ENCODE measurements at regions not wholly inside any gene's neighbourhood (a gene's known extent, or its start where the extent isn't known, plus 50 kb on each side); places are given as distances from the start of the nearest gene placed in this dataset.
"Not testable (repeated sequence)": the region's sequence is repeated elsewhere in the genome, so short reads cannot be mapped to it uniquely, and the experiment has no call there.

DNA sequence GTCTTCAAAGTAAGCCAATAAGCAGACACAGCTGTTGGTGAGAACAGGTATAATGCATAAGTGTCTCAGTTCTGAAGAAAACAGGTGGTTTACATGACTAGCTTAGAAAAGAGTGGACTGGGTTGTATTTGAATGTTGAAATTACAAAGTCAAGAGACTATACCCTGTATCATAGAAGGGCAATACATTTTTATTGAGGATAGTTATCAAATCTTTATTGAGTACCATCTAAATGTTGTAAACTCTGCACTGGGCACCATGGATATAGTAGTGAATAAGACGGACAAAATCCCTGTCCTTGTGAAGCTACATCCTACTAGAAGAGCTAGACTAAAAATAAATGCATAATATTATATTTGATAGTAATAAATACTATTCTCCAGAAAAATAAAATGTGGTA, 88.5 kb upstream of the CDC42EP3 start:
- not testable (repeated sequence) for H3K27me3 ChIP-seq (ENCODE audit: insufficient read depth, low read length); DNase-seq (ENCODE audit: insufficient read length, low spot score, missing footprints); H3K9me3 ChIP-seq (ENCODE audit: low read depth, low read length); H3K4me3 ChIP-seq (ENCODE audit: insufficient read depth, low read length); H3K4me2 ChIP-seq (ENCODE audit: insufficient read depth, low read length); H3K36me3 ChIP-seq (ENCODE audit: insufficient read depth, low read length); H2AFZ ChIP-seq (ENCODE audit: low read length); H3K27ac ChIP-seq (ENCODE audit: low read depth, low read length); H3K79me2 ChIP-seq (ENCODE audit: insufficient read depth, low read length); H4K20me1 ChIP-seq (ENCODE audit: insufficient read depth, low read length)
- peaks cover 18% of the 10 kb centered on the region for H3K4me1 ChIP-seq (ENCODE audit: insufficient read depth, low read length)

DNA sequence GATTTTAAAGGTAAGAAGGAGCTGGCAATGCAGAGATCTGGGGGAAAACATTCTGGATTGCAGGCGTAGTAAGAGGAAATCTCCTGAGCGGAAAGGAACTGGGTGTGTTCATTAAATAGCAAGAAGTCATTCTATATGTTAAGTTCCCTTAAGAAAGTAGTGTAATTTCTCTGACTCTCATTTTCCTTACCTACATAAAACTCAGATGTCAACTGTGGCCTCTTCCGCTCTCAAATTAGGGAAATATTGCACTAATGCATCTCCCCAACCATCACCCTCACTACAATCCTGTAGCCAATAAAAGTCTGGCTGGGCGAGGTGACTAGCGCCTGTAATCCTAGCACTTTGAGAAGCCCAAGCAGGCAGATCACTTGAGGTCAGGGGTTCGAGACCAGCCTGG, 89.0 kb upstream of the CDC42EP3 start:
- no peaks in the 10 kb centered on the region for H3K9me3 ChIP-seq (ENCODE audit: low read depth, low read length)
- H3K4me1 ChIP-seq (ENCODE audit: insufficient read depth, low read length): peaks cover 21% of the 10 kb centered on the region
- no peak overlapping the region for H3K4me3 ChIP-seq (ENCODE audit: insufficient read depth, low read length)
- H3K4me2 ChIP-seq (ENCODE audit: insufficient read depth, low read length): no peak overlapping the region
- no peaks in the 10 kb centered on the region for H3K27me3 ChIP-seq (ENCODE audit: insufficient read depth, low read length)
- TF ChIP-seq, protein P1, sequence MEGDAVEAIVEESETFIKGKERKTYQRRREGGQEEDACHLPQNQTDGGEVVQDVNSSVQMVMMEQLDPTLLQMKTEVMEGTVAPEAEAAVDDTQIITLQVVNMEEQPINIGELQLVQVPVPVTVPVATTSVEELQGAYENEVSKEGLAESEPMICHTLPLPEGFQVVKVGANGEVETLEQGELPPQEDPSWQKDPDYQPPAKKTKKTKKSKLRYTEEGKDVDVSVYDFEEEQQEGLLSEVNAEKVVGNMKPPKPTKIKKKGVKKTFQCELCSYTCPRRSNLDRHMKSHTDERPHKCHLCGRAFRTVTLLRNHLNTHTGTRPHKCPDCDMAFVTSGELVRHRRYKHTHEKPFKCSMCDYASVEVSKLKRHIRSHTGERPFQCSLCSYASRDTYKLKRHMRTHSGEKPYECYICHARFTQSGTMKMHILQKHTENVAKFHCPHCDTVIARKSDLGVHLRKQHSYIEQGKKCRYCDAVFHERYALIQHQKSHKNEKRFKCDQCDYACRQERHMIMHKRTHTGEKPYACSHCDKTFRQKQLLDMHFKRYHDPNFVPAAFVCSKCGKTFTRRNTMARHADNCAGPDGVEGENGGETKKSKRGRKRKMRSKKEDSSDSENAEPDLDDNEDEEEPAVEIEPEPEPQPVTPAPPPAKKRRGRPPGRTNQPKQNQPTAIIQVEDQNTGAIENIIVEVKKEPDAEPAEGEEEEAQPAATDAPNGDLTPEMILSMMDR (IDR thresholded peaks at IDR 0.05; ENCODE audit: extremely low read depth, low read depth, low read length): no peak
- H2AFZ ChIP-seq (ENCODE audit: low read length): no peak overlapping the region
- DNase-seq (ENCODE audit: insufficient read length, low spot score, missing footprints): no peak
- no peaks in the 10 kb centered on the region for H3K79me2 ChIP-seq (ENCODE audit: insufficient read depth, low read length)
- no peak overlapping the region for H3K27ac ChIP-seq (ENCODE audit: low read depth, low read length)
- no peaks in the 10 kb centered on the region for H4K20me1 ChIP-seq (ENCODE audit: insufficient read depth, low read length)
- H3K36me3 ChIP-seq (ENCODE audit: insufficient read depth, low read length): no peaks in the 10 kb centered on the region

DNA sequence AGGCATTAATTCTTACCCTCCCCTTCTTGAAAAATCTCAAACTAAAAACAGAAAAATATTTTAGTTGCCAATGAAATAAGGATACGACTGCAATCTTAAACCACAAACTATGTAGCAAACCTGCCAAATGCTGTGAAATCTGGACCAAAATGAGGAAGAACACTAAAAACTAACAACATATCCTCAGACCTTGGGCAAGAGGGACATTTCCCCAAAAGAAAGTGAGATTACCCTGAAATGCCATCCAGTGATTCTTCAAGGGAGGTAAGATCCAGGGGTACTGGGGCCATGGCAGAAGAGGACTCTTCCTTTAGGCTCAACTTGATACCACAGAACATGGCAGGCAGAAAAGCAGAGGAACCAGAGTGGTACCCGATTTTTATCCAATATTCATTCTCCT, 90.8 kb upstream of the CDC42EP3 start:
- Histone ChIP-seq H3K4me1 (ENCODE audit: insufficient read depth, low read length) (peaks cover 35% of the 10 kb centered on the region), H3K4me2 (ENCODE audit: insufficient read depth, low read length) (peak overlapping the region; percentile 51)
- H4K20me1 ChIP-seq (ENCODE audit: insufficient read depth, low read length); H3K27ac ChIP-seq (ENCODE audit: low read depth, low read length); H3K36me3 ChIP-seq (ENCODE audit: insufficient read depth, low read length); H3K9me3 ChIP-seq (ENCODE audit: low read depth, low read length); H3K4me3 ChIP-seq (ENCODE audit: insufficient read depth, low read length); H2AFZ ChIP-seq (ENCODE audit: low read length); DNase-seq (ENCODE audit: insufficient read length, low spot score, missing footprints); H3K79me2 ChIP-seq (ENCODE audit: insufficient read depth, low read length); H3K27me3 ChIP-seq (ENCODE audit: insufficient read depth, low read length): not testable (repeated sequence)

DNA sequence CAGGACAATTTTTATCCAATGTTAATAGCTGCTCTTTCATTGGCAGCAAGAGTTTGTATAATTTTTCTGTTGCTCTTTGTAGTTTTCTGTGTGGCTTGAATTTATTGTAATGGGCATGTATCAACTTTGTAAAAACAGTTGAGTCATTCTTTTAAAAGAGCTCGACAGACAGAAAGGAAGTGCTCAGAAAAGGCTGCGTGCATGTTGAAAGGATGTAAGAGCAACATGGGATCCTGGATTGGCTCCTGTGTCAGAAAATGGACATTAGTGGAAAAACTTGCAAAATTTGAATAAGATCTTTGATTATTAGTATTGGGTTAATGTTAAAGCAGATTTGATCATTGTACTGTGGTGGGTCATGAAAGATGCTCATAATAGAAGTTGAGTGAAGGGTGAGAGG, 93.3 kb upstream of the CDC42EP3 start:
- H3K36me3 ChIP-seq (ENCODE audit: insufficient read depth, low read length): no peaks in the 10 kb centered on the region
- H3K4me1 ChIP-seq (ENCODE audit: insufficient read depth, low read length): peaks cover 57% of the 10 kb centered on the region
- H3K9me3 ChIP-seq (ENCODE audit: low read depth, low read length): no peaks in the 10 kb centered on the region
- H3K27ac ChIP-seq (ENCODE audit: low read depth, low read length): peak overlapping the region; percentile 86
- H3K4me2 ChIP-seq (ENCODE audit: insufficient read depth, low read length): no peak overlapping the region
- TF ChIP-seq, protein P1 (IDR thresholded peaks at IDR 0.05; ENCODE audit: extremely low read depth, low read depth, low read length): no peak
- H3K79me2 ChIP-seq (ENCODE audit: insufficient read depth, low read length): no peaks in the 10 kb centered on the region
- H2AFZ ChIP-seq (ENCODE audit: low read length): no peak overlapping the region
- no peaks in the 10 kb centered on the region for H4K20me1 ChIP-seq (ENCODE audit: insufficient read depth, low read length)
- no peak for DNase-seq (ENCODE audit: insufficient read length, low spot score, missing footprints)
- no peak overlapping the region for H3K4me3 ChIP-seq (ENCODE audit: insufficient read depth, low read length)
- H3K27me3 ChIP-seq (ENCODE audit: insufficient read depth, low read length): no peaks in the 10 kb centered on the region

DNA sequence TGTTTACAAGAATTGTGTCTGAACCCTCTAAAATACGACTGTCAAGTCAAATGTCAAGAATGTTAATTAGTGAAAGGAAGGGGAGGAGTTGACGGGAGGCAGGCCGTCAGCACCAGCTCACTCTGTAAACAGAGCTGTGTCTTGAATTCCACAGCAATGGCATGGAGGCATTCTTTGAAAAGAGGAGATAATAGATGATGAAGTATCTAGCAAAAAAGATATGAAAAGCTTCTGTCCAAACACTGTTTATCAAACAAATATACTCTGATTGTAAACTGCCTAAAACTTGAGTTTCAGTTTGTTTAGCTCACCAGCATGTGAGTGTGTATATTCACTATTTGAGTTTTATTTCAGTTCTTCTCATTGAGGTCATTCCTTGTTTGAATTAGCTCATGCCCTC, 94.7 kb upstream of the CDC42EP3 start:
- Histone ChIP-seq H3K4me3 (ENCODE audit: insufficient read depth, low read length) (no peak overlapping the region), H3K9me3 (ENCODE audit: low read depth, low read length) (no peaks in the 10 kb centered on the region), H3K27ac (ENCODE audit: low read depth, low read length) (peak overlapping the region; percentile 86), H2AFZ (ENCODE audit: low read length) (no peak overlapping the region), H3K79me2 (ENCODE audit: insufficient read depth, low read length) (no peaks in the 10 kb centered on the region), H4K20me1 (ENCODE audit: insufficient read depth, low read length) (no peaks in the 10 kb centered on the region), H3K27me3 (ENCODE audit: insufficient read depth, low read length) (no peaks in the 10 kb centered on the region), H3K4me1 (ENCODE audit: insufficient read depth, low read length) (peaks cover 64% of the 10 kb centered on the region), H3K36me3 (ENCODE audit: insufficient read depth, low read length) (no peaks in the 10 kb centered on the region), H3K4me2 (ENCODE audit: insufficient read depth, low read length) (peak overlapping the region; percentile 33)
- TF ChIP-seq, protein P1 (IDR thresholded peaks at IDR 0.05; ENCODE audit: extremely low read depth, low read depth, low read length): no peak
- DNase-seq (ENCODE audit: insufficient read length, low spot score, missing footprints): no peak
